WERI-Rb-1 (cell line): ENCODE measurements at regions not wholly inside any gene's neighbourhood (a gene's known extent, or its start where the extent isn't known, plus 50 kb on each side); places are given as distances from the start of the nearest gene placed in this dataset.

Experiments
- DNase-seq: peaks from one replicate; pipeline ENCODE4 v3.0.0-alpha.2; 2020
- H3K27ac ChIP-seq: fragments of 250-450 bp; sonication (Bioruptor Pico); 2 replicates; pipeline ENCODE4 v1.5.1; 2020; ENCODE audit warnings: mild to moderate bottlenecking, moderate library complexity
- H3K27me3 ChIP-seq: fragments of 250-450 bp; sonication (Bioruptor Pico); 2 replicates; pipeline ENCODE4 v1.5.1; 2021; ENCODE audit warnings: mild to moderate bottlenecking, low read depth, moderate library complexity; ENCODE audit not compliant: insufficient read depth, severe bottlenecking
- H3K36me3 ChIP-seq: fragments of 250-450 bp; sonication (Bioruptor Pico); 2 replicates; pipeline ENCODE4 v1.5.1; 2020; ENCODE audit warnings: mild to moderate bottlenecking, moderate library complexity
- H3K4me3 ChIP-seq: 2 replicates; pipeline ENCODE4 v1.5.1; 2011; ENCODE audit warnings: low read depth, mild to moderate bottlenecking, control low read depth, low read length
- H3K9me3 ChIP-seq: fragments of 250-450 bp; sonication (Bioruptor Pico); 2 replicates; pipeline ENCODE4 v1.5.1; 2021; ENCODE audit warnings: mild to moderate bottlenecking, moderate library complexity; ENCODE audit not compliant: severe bottlenecking
- CTCF ChIP-seq: IDR thresholded peaks from 2 replicates; pipeline ENCODE4 v1.5.1; 2011; ENCODE audit warnings: low read depth, mild to moderate bottlenecking, control low read depth, inconsistent platforms, low read length

DNA sequence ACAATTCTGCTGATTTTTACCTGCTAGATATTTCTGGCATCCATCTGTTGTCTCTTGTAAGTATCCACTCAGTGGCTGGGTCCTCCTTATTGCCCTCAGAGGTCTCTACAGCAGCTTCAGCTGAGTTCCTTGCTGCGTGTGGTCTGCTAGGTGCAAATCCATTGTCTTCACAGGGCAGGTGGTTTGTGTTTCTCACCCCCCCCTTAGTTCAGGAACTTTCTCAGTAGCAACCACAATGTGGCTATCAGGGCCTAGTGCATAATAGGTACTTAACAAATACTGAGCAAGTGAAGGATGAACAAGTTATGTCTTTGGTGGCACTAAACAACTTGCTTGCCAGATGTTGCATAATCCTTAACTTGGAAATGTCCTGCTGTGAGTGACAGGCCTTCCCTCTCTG lies 96.7 kb upstream of the KLHL25 start:
- H3K4me3 ChIP-seq, result no peak overlapping the region
- no peaks in the 10 kb centered on the region for H3K36me3 ChIP-seq
- H3K27ac ChIP-seq, result no peak overlapping the region
- no peak for TF ChIP-seq CTCF
- no peaks in the 10 kb centered on the region for H3K27me3 ChIP-seq
- no peak for DNase-seq
- no peaks in the 10 kb centered on the region for H3K9me3 ChIP-seq

DNA sequence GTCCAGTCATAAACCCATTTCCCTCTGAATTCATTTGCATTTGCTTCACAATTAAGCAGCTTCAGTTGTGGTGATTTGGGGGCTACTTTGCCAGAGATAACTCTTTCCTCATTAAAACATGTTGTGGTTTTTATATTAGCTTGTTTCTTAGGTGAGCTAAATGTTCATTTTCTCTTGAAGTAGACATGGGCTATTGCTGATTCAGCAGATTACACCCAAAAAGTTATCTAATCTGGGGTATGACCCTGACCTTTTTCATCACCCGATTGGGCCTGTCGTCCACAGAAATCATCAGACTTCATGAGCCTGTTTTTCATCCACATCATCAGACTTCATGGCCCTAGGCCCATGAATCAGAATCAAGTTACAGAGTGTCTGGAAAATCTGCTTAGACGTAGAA lies 97.5 kb upstream of the KLHL25 start:
- Histone ChIP-seq H3K27me3 (no peaks in the 10 kb centered on the region), H3K4me3 (no peak overlapping the region), H3K27ac (no peak overlapping the region), H3K36me3 (no peaks in the 10 kb centered on the region), H3K9me3 (no peaks in the 10 kb centered on the region)
- no peak for TF ChIP-seq CTCF
- DNase-seq, result no peak

DNA sequence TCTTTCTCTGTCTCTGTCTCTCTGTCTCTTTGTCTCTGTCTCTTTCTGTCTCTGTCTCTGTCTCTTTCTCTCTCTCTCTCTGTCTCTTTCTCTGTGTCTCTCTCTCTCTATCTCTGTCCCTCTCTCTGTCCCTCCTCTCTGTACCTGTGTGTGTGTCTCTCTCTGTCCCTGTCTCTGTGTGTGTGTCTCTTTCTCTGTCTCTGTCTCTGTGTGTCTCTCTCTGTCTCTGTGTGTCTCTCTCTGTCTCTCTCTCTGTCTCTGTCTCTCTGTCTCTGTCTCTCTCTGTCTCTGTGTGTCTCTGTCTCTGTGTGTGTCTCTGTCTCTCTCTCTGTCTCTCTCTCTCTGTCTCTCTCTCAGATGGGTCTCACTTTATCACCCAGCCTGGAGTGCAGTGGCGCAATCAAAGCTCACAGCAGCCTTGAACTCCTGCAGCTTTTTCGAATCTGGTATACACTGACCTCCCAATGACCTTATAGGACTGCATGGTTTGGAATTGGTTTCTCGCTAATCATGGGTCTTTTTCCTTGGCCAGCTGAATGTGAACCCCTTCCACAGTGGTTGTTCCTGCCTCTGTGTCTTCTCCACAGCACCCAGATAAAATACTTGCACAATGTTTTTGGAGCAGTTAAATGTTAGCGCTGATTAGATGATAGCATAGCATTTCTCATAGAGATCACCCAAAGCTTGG lies 102.6 kb upstream of the KLHL25 start:
- TF ChIP-seq CTCF, result no peak
- H3K27ac ChIP-seq, result no peak overlapping the region
- H3K36me3 ChIP-seq, result no peaks in the 10 kb centered on the region
- no peaks in the 10 kb centered on the region for H3K9me3 ChIP-seq
- no peak overlapping the region for H3K4me3 ChIP-seq
- no peak for DNase-seq
- H3K27me3 ChIP-seq, result no peaks in the 10 kb centered on the region

- no peaks in the 10 kb centered on the region for H3K27me3 ChIP-seq
- DNase-seq, result no peak
- H3K36me3 ChIP-seq, result no peaks in the 10 kb centered on the region
- no peak overlapping the region for H3K27ac ChIP-seq
- H3K9me3 ChIP-seq, result no peaks in the 10 kb centered on the region
- no peak for TF ChIP-seq CTCF
- H3K4me3 ChIP-seq, result no peak overlapping the region
Observed at GRCh38 chr15:85897895-85898717, 103.4 kb upstream of the KLHL25 start.

DNA sequence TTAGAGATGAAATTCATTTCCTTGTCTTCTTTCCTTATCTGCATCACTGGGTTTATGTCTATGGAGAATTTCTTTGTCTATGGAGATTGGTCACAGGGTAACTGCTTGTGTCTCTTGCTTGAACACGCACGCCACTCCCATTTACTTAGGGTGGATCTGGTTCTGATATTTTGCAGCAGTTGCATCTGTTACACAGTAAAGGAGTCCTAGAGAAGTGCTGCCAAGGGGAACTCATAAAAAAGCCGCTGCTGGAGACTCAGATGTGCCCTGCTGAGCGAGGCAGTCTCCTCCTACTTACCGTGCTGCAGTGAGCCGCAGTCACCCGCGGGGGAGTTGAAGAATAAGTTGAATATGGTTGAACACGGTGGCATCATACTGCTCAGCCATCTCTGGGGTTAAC lies 105.2 kb upstream of the KLHL25 start:
- TF ChIP-seq CTCF, result no peak
- Histone ChIP-seq H3K27ac (no peak overlapping the region), H3K4me3 (no peak overlapping the region), H3K27me3 (no peaks in the 10 kb centered on the region), H3K36me3 (no peaks in the 10 kb centered on the region), H3K9me3 (no peaks in the 10 kb centered on the region)
- no peak for DNase-seq
